C4-2B (cell line): ENCODE measurements at regions not wholly inside any gene's neighbourhood (a gene's known extent, or its start where the extent isn't known, plus 50 kb on each side); places are given as distances from the start of the nearest gene placed in this dataset.
"Not testable (repeated sequence)": the region's sequence is repeated elsewhere in the genome, so short reads cannot be mapped to it uniquely, and the experiment has no call there.

Experiments used
- H3K27ac ChIP-seq: fragments of 450-650 bp; 2 replicates; pipeline ENCODE4 v1.5.1; 2017
- CTCF ChIP-seq: fragments of 450-650 bp; conservative IDR thresholded peaks from 2 replicates; pipeline ENCODE4 v1.5.1; 2017; ENCODE audit warnings: mild to moderate bottlenecking
- ZFX ChIP-seq: fragments of 450-650 bp; IDR thresholded peaks from 2 replicates; pipeline ENCODE4 v1.6.1; 2017

- TF ChIP-seq CTCF = no peak
- TF ChIP-seq ZFX = no peak
- H3K27ac ChIP-seq = no peak overlapping the region
These were observed 75.0 kb downstream of the NAA11 start for GRCh38 chr4:79250887-79251286.

GRCh38 chr4:79249881-79250503 is 75.9 kb downstream of the NAA11 start:
- no peak overlapping the region for H3K27ac ChIP-seq
- no peak for TF ChIP-seq ZFX
- no peak for TF ChIP-seq CTCF

GRCh38 chr4:79248610-79249009 is 77.3 kb downstream of the NAA11 start:
- no peak overlapping the region for H3K27ac ChIP-seq

GRCh38 chr4:79247695-79248394 is 78.0 kb downstream of the NAA11 start:
- no peak for TF ChIP-seq ZFX
- no peak overlapping the region for H3K27ac ChIP-seq

More at GRCh38 chr4:79248610-79249009, 77.3 kb downstream of the NAA11 start:
- no peak for TF ChIP-seq CTCF
- TF ChIP-seq ZFX = no peak

- not testable (repeated sequence) for H3K27ac ChIP-seq
These were observed 80.5 kb downstream of the NAA11 start for GRCh38 chr4:79245200-79245940.

- no peak overlapping the region for H3K27ac ChIP-seq
- TF ChIP-seq CTCF (peak; percentile 39), ZFX (no peak)
These were observed 84.0 kb downstream of the NAA11 start for GRCh38 chr4:79241846-79242245.

- TF ChIP-seq ZFX (no peak), CTCF (no peak)
- H3K27ac ChIP-seq = no peak overlapping the region
These were observed 88.0 kb downstream of the NAA11 start for GRCh38 chr4:79237851-79238250.

GRCh38 chr4:79236785-79237184 is 89.1 kb downstream of the NAA11 start:
- TF ChIP-seq CTCF (no peak), ZFX (no peak)

More at GRCh38 chr4:79236785-79237184, 89.1 kb downstream of the NAA11 start:
- H3K27ac ChIP-seq = no peak overlapping the region
